GM19043 (cell line): ENCODE measurements at regions not wholly inside any gene's neighbourhood (a gene's known extent, or its start where the extent isn't known, plus 50 kb on each side); places are given as distances from the start of the nearest gene placed in this dataset.
"Not testable (repeated sequence)": the region's sequence is repeated elsewhere in the genome, so short reads cannot be mapped to it uniquely, and the experiment has no call there.

Source experiments
- ATAC-seq: cut with Tn5 transposase; IDR thresholded peaks from one replicate; pipeline ENCODE4 v1.9.1; 2021; ENCODE audit warnings: low read depth; ENCODE audit not compliant: unreplicated experiment

DNA sequence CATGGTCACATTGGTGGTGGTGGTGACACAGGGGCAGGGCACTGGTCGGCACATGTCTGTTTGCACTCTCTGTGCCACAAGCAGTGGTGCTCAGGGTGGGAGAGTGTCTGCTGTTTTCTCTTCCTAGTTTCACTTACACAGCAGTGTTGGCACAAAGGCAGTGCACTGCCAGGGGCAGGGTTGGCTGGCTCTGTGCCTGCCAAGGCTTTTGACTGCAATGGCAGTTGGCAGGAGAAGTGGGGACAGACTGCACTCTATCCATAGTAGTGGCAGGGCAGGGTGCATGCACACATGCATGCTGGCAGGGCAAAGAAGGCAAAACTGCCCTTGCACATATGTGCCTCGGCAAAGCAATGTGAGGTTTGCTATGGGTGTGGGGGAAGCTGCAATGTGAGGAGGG is 635.9 kb downstream of the SUCLG1 start:
- ATAC-seq, result no peak

- ATAC-seq, result no peak
Observed at GRCh38 chr2:83817511-83817910, 641.6 kb downstream of the SUCLG1 start.

DNA sequence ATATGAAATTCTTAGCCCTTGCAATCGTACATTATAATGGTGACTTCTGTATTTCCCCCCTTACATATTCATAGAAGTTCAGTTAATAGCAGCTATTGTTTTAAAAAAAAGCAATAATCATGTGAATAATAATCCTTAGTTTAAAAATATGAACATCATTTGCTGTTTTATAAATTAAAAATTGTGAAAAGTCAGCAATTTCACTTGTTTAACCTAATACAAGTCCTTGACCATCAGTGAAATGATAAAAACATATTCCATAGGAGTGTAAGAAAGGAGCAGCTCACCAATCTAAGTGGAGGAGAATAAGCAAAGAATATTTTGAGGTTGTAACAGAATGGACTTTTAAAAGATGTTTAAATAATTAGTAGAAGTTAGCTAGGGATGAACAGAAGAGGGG is 650.2 kb downstream of the SUCLG1 start:
- no peak for ATAC-seq

DNA sequence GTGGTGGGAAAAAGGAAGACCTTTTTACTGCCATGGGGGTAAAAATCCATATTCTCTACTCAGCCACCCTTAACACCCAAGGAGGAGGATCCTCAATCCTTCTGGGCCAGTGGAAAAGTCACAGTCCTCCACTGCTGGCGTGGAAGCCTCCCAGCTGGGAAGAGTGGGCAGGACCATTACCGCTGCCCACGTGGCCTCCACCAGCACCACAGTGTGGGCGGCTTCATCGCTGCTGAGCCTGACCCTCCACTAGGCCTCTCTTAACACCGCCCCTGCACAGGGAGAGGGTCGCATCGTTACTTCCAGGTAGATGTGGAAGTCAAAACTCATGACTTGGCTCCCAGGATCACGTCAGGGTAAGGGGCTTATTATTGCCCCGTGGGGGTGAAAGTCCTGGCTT is 656.5 kb downstream of the SUCLG1 start:
- no peak for ATAC-seq

GRCh38 chr2:83795777-83796176 is 663.3 kb downstream of the SUCLG1 start:
- no peak for ATAC-seq

- ATAC-seq, result not testable (repeated sequence)
Observed at GRCh38 chr2:83790467-83790866, 668.6 kb downstream of the SUCLG1 start.

DNA sequence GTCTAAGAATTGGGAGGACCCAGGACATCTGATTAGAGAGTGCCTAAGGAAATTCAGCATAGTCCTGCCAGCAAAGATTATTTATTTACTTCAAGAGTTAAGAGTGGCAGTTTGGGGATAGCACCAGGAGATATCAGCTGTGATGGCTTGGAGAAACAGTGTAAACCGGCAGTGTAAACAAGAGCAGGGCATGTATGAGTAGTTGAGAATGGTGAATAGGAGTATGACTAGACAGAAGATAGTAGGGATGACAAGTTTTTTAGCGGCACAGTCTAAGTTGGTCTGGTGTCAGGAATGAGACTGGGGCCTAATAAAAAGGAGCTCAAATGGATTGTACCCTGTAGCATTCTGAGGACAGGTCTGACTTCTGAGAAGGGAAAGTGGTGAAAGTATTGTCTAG is 669.4 kb downstream of the SUCLG1 start:
- not testable (repeated sequence) for ATAC-seq

DNA sequence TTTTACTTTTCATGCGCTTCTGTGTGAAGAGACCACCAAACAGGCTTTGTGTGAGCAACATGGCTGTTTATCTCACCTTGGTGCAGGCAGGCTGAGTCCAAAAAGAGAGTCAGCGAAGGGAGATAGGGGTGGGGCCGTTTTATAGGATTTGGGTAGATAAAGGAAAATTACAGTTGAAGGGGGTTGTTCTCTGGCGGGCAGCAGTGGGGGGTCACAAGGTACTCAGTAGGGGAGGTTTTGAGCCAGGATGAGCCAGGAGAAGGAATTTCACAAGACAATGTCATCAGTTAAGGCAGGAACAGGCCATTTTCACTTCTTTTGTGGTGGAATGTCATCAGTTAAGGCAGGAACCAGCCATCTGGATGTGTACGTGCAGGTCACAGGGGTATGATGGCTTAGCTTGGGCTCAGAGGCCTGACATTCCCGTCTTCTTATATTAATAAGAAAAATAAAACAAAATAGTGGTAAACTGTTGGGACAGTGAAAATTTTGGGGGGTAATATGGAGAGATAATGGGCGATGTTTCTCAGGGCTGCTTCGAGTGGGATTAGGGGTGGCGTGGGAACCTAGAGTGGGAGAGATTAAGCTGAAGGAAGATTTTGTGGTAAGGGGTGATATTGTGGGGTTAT is 670.0 kb downstream of the SUCLG1 start:
- ATAC-seq, result not testable (repeated sequence)

GRCh38 chr2:83787189-83787588 is 671.9 kb downstream of the SUCLG1 start:
- no peak for ATAC-seq

DNA sequence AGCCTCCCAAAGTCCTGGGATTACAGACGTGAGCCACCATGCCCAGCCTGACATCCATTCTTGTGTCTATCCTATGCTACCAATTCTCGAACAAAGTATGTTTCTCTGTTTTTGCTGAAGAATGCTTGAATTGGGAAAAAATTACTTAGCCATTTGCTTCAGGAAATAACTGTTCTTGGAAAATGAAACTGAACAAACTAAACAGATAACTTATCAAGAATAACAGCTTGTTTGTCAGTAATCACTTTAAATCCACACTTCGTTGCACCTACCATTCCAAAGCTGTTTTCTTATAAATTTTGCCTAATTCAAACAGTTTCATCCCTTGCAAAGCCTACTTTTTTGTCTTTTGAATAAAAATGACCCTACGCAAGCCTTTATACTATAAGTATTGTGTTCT is 672.9 kb downstream of the SUCLG1 start:
- no peak for ATAC-seq

GRCh38 chr2:83784947-83785346 is 674.1 kb downstream of the SUCLG1 start:
- ATAC-seq, result no peak

DNA sequence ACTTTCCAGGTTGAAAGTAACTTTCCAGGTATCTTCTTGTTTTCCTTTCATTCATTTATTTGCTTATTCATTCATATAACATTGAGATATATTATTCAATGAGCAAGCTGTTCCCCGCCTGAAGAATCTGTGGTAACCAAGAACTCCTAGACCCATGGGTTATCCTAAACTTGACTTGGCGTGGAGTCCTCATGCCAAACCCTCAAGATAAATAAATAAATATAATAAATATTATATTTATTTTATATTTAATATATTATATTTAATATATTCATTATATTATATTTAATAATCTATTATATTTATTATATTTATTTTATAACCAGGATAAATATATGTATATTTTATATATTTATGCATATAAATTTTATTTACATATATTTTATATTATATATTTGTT is 674.8 kb downstream of the SUCLG1 start:
- ATAC-seq, result no peak

DNA sequence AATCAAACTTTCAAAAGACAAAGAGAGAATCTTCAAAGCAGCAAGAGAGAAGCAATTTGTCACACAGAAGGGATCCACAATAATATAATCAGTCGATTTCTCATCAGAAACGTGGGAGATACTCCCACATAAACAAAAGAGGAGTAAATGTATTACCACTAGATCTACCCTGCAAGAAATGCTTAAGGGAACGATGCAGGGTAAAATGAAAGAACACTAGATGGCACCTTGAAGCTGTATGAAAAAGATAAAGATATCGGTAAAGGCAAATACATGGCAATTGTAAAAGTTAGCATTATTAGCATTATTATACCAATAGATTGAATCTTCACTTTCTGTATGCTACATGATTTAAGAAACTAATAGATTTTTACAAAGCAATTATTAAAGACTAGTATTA is 677.0 kb downstream of the SUCLG1 start:
- no peak for ATAC-seq

- ATAC-seq, result no peak
Observed at GRCh38 chr2:83764447-83765005, 694.6 kb downstream of the SUCLG1 start.

- ATAC-seq, result no peak
Observed at GRCh38 chr2:83757329-83757728, 701.8 kb downstream of the SUCLG1 start.

DNA sequence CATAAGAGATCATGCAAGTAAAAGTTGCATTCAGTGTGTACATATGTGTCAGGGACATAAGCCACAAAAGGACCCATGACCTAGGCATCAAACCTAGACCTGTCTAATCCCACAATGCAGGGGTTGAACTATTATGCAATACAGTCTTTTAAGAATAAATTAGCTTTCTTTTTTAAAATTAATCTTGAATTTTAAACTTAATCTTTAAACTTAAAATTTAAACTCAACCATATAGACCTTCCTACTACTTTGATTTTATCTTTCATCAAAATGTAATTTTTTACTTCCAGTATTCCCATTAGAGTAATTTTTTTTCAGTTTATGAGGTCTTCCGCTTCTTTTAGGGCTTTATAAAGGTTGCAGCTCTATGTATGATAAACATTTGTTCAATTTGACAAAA is 702.9 kb downstream of the SUCLG1 start:
- no peak for ATAC-seq

GRCh38 chr2:83747141-83747540 is 711.9 kb downstream of the SUCLG1 start:
- no peak for ATAC-seq

- no peak for ATAC-seq
Observed at GRCh38 chr2:83744855-83745254, 714.2 kb downstream of the SUCLG1 start.

- no peak for ATAC-seq
Observed at GRCh38 chr2:83742117-83742782, 716.8 kb downstream of the SUCLG1 start.

GRCh38 chr2:83730223-83730622 is 728.9 kb downstream of the SUCLG1 start:
- ATAC-seq, result no peak

DNA sequence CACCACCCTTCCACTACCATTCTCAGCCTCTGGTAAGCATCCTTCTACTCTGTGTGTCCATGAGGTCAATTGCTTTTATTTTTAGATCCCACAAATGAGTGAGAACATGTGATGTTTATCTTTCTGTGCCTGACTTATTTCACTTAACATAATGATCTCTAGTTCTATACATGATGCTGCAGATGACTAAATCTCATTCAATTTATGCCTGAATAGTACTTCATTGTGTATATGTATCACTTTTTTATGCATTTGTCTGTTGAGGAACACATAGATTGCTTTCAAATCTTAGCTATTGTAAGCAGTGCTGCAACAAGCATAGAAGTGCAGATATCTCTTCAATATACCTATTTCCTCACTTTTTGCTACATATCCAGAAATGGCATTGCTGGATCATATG is 733.3 kb downstream of the SUCLG1 start:
- no peak for ATAC-seq

DNA sequence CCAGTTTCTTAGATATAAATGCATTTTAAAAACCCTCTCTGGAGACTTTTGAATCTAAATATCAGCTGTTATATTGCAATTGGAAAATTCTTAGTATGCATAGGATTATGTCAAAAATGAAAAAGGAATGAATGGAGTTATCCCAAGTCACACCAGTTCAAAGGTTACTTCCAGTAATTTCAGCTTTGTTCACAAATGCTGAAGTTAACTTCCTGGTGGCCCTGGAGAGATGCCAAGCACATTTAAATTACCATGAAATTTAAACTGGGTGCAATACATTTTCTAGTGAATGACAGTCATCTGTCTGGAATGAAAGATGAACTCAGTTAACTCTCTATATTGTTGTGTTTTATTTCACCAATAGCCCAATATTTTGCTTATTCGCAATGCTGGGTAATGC is 753.9 kb downstream of the SUCLG1 start:
- no peak for ATAC-seq
